ENCODE measurements at regions not wholly inside any gene's neighbourhood (a gene's known extent, or its start where the extent isn't known, plus 50 kb on each side); places are given as distances from the start of the nearest gene placed in this dataset.

DNA sequence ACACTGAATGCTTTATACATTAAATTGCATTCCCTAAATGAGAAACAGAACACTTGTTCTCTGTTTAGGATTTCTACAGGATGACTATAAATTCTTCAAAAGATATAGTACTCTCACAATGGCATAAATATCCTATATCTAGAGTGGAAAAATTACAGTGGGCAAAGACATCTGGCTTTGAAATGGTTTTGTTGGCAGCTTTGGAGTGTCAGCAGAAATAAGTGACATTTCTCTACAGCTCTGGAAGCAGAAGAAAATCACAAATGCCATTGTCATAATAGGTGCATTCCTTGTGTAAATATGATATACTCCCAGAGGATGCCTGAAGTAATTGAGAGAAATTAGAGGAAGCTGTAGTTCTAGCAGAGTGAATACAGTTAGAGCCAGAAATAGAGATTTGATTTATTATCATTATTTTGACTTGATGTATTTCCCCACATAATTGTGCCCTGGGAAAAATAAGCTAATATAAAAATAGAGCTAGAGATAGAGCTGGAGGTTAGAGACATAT, 95.9 kb upstream of the GALNTL6 start:
- TF ChIP-seq, protein P1, sequence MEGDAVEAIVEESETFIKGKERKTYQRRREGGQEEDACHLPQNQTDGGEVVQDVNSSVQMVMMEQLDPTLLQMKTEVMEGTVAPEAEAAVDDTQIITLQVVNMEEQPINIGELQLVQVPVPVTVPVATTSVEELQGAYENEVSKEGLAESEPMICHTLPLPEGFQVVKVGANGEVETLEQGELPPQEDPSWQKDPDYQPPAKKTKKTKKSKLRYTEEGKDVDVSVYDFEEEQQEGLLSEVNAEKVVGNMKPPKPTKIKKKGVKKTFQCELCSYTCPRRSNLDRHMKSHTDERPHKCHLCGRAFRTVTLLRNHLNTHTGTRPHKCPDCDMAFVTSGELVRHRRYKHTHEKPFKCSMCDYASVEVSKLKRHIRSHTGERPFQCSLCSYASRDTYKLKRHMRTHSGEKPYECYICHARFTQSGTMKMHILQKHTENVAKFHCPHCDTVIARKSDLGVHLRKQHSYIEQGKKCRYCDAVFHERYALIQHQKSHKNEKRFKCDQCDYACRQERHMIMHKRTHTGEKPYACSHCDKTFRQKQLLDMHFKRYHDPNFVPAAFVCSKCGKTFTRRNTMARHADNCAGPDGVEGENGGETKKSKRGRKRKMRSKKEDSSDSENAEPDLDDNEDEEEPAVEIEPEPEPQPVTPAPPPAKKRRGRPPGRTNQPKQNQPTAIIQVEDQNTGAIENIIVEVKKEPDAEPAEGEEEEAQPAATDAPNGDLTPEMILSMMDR (IDR thresholded peaks at IDR 0.05; ENCODE audit: low read length) = no peak
- TF ChIP-seq EZH2 (IDR thresholded peaks at IDR 0.05; ENCODE audit: borderline replicate concordance, low read length) = no peak

Data from OCI-LY1 (cell line).